Muscle of back (tissue), 3 donors: ENCODE measurements at regions not wholly inside any gene's neighbourhood (a gene's known extent, or its start where the extent isn't known, plus 50 kb on each side); places are given as distances from the start of the nearest gene placed in this dataset.
"Not testable (repeated sequence)": the region's sequence is repeated elsewhere in the genome, so short reads cannot be mapped to it uniquely, and the experiment has no call there.

ENCODE experiments used
- DNase-seq, 3 donors: peaks; one replicate each; pipeline versions ENCODE4 v3.0.0 to v3.0.0-alpha.2; 2013

DNA sequence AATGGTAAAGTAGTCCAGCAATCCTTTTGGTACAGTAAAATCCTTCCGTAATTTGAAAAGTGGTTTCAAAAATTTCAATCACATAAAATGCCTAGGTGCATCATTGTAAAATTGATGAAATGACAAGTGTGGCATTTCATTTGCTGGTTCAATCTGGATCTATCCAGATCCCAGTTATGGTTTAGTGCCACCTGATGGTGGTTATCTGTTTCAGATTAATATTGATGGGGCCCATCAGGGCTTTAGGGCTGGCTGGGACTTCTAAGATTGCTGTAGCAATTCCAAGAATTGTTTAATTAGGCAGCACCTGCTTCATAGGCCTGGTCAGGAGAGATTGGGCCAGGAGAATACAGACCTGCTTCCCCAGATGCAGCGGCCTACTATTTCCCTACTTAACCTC is 55.5 kb upstream of the PIK3C3 start:
- DNase-seq, result no peak

DNA sequence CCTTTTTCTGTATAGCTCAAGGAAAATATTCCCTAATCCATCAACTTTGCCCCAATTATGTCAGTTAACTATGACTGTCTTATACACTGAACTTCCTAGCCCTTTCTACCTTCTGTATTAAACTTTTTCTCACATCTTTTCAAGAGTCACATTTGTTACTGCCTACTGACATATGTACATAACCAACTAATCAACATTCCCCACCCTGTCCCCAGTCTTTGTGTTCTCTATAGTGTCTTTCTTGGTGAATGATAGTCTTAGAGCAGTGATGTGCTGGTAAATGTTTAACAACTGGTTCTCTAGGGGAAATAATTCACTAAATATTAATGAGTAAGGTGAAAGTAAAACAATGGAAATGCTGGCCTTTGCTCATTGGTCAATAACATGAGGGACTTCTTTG is 61.6 kb upstream of the PIK3C3 start:
- DNase-seq, result no peak

GRCh38 chr18:41887100-41887499 is 67.9 kb upstream of the PIK3C3 start:
- no peak for DNase-seq

GRCh38 chr18:41886126-41886807 is 68.8 kb upstream of the PIK3C3 start:
- no peak for DNase-seq

DNA sequence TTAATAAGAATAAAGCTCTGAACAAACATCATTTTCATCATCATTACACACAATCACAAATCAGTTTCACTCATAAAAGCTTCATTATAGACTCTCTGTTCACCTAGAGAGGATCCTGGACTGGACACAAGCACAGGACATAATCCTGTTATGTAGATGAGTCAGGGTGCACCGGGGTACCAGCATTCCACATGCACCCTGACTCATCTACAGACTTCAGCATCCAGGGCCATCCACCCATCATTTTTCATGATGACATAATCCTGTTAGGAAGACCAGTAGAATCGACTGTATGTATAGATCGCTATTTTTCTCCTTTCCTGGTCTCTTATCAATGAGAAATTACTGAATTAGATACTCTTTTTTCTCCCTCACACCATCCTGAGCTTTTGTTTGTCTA is 73.7 kb upstream of the PIK3C3 start:
- peak in 1 of 3 donors; percentile 8 for DNase-seq

DNA sequence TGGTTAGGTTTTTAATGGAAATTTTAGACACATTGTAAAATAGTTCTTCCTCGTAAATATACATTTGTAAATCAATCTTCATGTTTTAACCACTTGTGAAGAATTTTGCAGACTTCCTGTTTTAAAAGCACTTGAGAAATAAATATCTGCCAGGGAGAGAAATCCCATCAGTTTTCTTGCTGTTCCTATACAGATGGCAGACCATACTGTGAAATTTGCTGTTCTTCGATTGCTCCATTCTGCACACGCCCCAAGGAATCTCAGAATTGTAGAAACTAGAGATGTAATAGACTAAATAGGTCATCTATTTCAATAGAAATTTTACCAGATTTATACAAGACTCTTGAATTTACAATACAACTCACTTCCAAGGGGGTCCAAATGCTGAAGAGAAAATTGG is 75.8 kb upstream of the PIK3C3 start:
- no peak for DNase-seq

GRCh38 chr18:41875094-41875780 is 79.8 kb upstream of the PIK3C3 start:
- DNase-seq, result peak in 1 of 3 donors; percentile 38

DNA sequence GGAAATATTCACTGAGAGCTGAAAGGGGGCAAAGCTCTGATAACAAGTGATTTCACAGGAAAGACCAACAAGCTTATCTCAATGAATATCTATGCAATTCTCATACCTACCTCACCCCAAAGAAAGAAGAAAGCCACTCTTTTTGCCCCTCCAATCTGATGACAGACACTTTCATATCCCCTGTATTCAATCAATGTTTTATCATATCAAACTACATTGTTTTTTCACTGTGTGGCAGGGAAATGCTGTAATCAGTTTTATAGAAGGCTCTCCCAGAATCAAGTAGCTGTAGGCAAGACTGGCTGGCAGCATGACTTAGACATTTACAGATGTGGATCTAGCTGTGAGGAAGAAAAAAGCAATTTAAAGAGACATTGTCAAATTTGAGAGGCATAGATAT is 81.3 kb upstream of the PIK3C3 start:
- DNase-seq, result no peak

DNA sequence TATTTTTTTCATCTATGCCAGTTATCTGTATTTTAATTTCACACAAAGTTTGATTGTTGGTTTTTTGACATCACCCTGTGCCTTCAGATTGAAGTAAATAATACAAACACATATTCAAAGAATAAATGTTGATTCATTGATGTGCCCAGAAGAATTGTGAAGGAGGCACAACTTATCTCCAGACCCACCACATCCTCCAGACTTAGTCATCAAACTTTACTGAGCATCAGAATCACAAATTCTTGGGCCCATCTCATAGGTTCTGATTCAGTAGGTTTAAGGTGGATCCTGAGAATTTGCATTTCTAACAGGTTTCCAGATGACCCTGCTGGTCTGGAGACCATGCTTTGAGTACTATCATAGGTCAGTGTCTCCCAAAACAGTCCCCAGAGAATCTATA is 82.8 kb upstream of the PIK3C3 start:
- no peak for DNase-seq

GRCh38 chr18:41871229-41872000 is 83.6 kb upstream of the PIK3C3 start:
- no peak for DNase-seq

DNA sequence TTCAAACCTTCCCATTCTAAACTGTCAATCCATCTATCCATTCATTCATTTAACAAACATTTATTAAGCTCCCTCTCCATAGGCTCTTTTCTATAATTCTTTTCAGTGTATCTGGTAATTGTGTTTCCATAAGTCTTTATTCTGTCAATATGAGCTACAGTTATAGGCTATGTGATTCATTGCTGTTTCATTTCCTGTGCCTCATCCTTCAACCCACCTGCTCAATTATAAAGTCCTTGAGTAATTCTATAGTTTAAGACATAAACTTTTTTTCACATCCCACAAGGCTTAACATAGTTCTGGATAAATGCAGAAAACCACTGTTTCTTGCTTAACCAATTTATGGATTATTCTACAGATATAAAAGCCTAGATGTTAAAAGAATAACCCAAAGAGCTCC is 84.2 kb upstream of the PIK3C3 start:
- peak in 1 of 3 donors; percentile 8 for DNase-seq

DNA sequence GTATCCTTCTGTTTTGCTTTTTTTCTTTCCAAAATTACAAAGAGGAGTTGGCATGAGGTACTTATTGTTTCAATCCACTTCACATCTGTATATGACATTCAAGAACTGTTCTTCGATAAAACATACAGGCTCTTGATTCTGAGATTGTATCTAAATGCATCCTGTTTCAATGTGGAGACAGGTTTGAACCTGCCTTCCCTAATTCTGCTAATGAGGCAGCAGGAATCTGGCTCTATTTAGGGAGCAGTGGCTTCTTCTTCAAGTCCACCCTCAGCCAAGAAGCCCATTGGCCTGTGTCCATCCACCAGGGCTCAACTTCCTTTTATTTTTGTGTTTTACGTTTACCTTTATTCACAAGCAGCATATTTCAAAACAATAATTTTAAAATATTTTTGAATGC is 84.8 kb upstream of the PIK3C3 start:
- DNase-seq, result no peak

DNA sequence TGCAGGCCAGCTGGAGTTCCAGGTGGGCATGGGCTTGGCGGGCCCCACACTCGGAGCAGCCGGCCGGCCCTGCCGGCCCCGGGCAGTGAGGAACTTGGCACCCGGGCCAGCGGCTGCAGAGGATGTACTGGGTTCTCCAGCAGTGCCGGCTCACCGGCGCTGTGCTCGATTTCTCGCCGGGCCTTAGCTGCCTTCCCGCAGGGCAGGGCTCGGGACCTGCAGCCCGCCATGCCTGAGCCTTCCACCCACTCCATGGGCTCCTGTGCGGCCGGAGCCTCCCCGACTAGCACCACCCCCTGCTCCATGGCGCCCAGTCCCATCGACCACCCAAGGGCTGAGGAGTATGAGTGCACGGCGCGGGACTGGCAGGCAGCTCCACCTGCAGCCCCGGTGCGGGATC is 89.2 kb upstream of the PIK3C3 start:
- DNase-seq, result not testable (repeated sequence)

DNA sequence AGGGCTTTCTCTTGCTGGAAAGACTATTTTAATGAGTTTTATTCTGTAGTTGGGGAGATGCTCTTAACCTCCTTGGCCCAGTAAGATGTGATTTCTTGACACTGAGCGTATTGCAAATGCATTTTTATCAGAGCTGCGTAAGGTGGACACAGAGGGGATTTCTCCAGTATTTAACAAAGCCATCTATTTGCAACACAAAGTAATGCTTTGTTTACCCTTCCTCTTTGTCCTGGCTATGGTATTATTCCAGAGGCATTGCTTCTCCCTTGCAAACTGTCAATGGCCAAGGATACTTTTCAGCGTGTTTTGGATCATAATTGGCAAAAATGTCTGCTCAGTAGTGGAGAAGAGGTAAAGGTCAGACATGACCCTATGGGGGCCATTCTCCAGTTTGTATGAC is 90.8 kb upstream of the PIK3C3 start:
- no peak for DNase-seq

DNA sequence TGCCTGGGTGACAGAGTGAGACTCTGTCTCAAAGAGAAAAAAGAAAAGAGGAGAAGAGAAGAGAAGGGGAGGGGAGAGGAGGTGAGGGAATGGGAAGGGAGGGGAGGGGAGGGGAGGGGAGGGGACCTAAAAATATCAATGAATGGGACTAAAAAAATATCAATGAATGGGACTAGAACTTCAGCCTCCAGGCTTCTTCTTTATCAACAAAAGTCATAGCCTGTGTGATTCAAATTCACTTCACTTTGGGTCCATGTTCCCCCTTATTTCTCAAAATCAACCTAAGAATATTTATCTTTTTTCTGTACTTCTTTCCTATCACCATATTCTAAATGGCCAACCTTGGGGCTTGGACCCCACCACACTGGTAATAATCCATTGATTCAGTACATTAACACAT is 92.1 kb upstream of the PIK3C3 start:
- DNase-seq, result no peak

GRCh38 chr18:41860987-41861386 is 94.0 kb upstream of the PIK3C3 start:
- no peak for DNase-seq

DNA sequence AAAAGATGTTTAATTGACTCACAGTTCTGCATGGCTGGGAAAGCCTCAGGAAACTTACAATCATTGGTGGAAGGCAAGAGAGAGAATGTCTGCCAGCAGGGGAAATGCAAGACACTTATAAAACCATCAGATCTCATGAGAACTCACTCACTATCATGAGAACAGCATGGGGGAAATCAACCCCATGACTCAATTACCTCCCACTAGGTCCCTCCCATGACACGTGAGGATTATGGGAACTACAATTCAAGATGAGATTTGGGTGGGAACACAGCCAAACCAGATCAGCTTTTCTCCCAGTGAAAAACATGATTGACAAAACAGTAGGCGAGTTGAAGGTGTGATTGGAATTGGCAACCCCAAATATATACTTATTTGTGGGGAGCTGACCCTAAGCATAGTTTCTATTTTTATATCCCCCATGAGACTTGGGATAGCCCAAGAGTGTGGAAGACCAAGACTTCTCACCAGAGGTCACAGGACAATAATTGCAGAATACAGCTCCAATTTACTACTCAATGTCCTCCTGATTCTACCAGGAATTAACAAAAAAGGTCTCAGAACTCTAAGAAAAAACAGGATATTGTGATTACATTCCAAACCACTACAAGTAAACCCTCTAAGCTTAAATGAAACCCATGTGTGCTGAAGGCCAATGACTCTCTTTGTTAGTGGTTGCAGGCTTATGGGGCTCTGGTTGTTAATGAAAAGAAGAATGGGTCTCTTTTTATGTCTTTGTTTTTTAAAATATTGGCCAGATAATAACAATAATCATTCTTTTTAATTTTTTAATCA is 96.1 kb upstream of the PIK3C3 start:
- no peak for DNase-seq

DNA sequence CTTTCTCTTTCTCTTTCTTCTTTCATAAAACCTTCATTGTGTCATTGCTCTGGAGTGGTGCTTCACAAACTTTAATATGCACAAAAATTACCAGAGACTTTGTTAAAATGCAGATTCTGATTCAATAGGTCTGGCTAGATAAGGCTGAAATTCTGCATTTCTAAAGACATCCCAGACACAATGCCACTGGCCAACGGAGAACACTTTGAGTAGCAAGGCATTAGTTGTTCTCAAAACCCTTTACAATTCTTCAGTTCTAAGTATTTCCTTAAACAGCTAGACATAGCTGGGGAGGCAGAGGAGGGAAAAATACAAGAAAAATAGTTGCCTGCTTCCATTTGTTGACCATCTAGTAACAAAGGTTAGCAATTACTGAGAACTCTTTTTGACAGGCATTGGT is 101.8 kb upstream of the PIK3C3 start:
- no peak for DNase-seq

- DNase-seq, result no peak
These were observed 104.3 kb upstream of the PIK3C3 start for GRCh38 chr18:41850781-41851180.

DNA sequence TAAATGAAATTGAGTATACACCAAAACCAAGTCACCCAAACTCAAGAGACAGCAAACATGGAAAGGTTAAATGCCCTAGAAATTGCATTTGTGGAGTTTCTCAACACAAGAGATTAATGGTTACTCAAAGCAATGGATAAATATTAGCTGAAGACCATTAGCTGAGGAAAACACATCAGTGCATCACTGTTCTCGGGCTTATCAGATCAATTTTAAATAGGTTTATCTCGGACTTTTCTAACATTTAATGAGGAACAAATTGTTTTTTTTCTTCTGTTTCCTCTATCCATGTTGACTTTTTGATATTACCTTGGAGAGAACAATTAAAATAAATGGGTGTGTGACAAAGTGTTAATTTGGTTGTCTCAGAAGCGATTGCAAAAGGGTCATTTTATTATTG is 105.4 kb upstream of the PIK3C3 start:
- no peak for DNase-seq

GRCh38 chr18:41845563-41845962 is 109.5 kb upstream of the PIK3C3 start:
- no peak for DNase-seq

GRCh38 chr18:41842886-41843285 is 112.1 kb upstream of the PIK3C3 start:
- DNase-seq, result no peak
